Fibroblast of lung (primary cell): ENCODE measurements at regions not wholly inside any gene's neighbourhood (a gene's known extent, or its start where the extent isn't known, plus 50 kb on each side); places are given as distances from the start of the nearest gene placed in this dataset.

Experiments
- DNase-seq, 2 donors: peaks; one replicate each; pipeline versions ENCODE4 v3.0.0 to v3.0.0-alpha.2; 2010; ENCODE audit warnings: low read depth in 2 of 2
- H2AFZ ChIP-seq: 2 replicates; pipeline ENCODE4 v1.5.1; 2012; ENCODE audit warnings: low read length, control low read depth, inconsistent platforms
- H3K27ac ChIP-seq: 2 replicates; pipeline ENCODE4 v1.5.1; 2011; ENCODE audit warnings: low read length, control low read depth; ENCODE audit not compliant: insufficient read depth
- H3K27me3 ChIP-seq: 2 replicates; pipeline ENCODE4 v1.5.1; 2011; ENCODE audit warnings: mild to moderate bottlenecking, low read length; ENCODE audit not compliant: control insufficient read depth, insufficient read depth
- H3K36me3 ChIP-seq: 2 replicates; pipeline ENCODE4 v1.5.1; 2011; ENCODE audit warnings: low read length; ENCODE audit not compliant: control insufficient read depth, insufficient read depth
- H3K4me1 ChIP-seq: 2 replicates; pipeline ENCODE4 v1.5.1; 2011; ENCODE audit warnings: low read length; ENCODE audit not compliant: control insufficient read depth, insufficient read depth; ENCODE audit errors: extremely low read depth
- H3K4me2 ChIP-seq: 2 replicates; pipeline ENCODE4 v1.5.1; 2011; ENCODE audit warnings: low read length, control low read depth; ENCODE audit not compliant: insufficient read depth; ENCODE audit errors: extremely low read depth
- H3K4me3 ChIP-seq, 4 experiments: fragments of 200-600 bp in 1 of 4; sonication (generic) in 1 of 4; replicated peaks in 1 of 4; 2 replicates each; pipeline ENCODE4 v1.5.1; 2011 to 2016; ENCODE audit warnings: low read length in 4 of 4, low read depth in 3 of 4, mild to moderate bottlenecking in 3 of 4, control low read depth in 2 of 4, inconsistent platforms in 1 of 4, mixed read lengths in 1 of 4; ENCODE audit not compliant: insufficient read depth in 1 of 4; ENCODE audit errors: control extremely low read depth in 1 of 4
- H3K79me2 ChIP-seq: 2 replicates; pipeline ENCODE4 v1.5.1; 2012; ENCODE audit warnings: mild to moderate bottlenecking, low read length, inconsistent platforms; ENCODE audit not compliant: control insufficient read depth, insufficient read depth
- H3K9ac ChIP-seq: 2 replicates; pipeline ENCODE4 v1.5.1; 2011; ENCODE audit warnings: mild to moderate bottlenecking, low read length, control low read depth; ENCODE audit not compliant: insufficient read depth
- H3K9me3 ChIP-seq: 2 replicates; pipeline ENCODE4 v1.5.1; 2012; ENCODE audit warnings: low read depth, low read length; ENCODE audit not compliant: control insufficient read depth, insufficient read depth
- H4K20me1 ChIP-seq: 2 replicates; pipeline ENCODE4 v1.5.1; 2011; ENCODE audit warnings: low read length; ENCODE audit not compliant: control insufficient read depth, insufficient read depth; ENCODE audit errors: extremely low read depth
- EZH2 ChIP-seq: IDR thresholded peaks from 2 replicates; pipeline ENCODE4 v1.5.1; 2012; ENCODE audit warnings: low read length, control low read depth, mild to moderate bottlenecking; ENCODE audit errors: missing control alignments
- TF ChIP-seq, protein P1 (sequence below), 2 donors: IDR thresholded peaks in 1 of 2; conservative IDR thresholded peaks in 1 of 2; 1 replicate in 1 of 2; 2 replicates in 1 of 2; pipeline ENCODE4 v1.5.1; 2011 to 2012; ENCODE audit warnings: low read length in 2 of 2, control low read depth in 1 of 2, inconsistent platforms in 1 of 2, low read depth in 1 of 2, mild to moderate bottlenecking in 1 of 2

DNA sequence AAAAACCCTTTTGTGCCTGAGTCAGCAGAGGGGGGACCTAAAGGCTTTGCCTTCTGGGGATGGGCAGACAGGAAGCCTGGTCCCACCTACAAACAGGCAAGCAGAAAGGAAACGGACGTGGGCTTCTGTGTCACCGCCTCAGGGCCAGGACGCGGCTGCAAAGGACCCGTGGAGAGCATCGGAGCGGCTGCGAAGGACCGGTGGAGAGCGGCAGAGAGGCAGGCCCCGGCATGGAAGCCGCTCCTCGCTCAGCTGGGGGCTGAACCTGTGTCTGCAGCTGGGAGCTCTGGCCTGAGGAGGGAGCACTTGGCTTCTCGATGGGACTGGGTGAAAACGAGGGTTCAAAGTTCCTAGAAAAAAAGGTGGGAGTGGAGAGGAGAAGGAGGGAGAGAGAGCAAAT is 125.4 kb upstream of the PPP2R2D start:
- no peak overlapping the region for H2AFZ ChIP-seq
- H3K4me1 ChIP-seq, result no peaks in the 10 kb centered on the region
- H3K4me3 ChIP-seq, result no peak overlapping the region
- no peak overlapping the region for H3K4me2 ChIP-seq
- no peaks in the 10 kb centered on the region for H3K9me3 ChIP-seq
- H3K36me3 ChIP-seq, result no peaks in the 10 kb centered on the region
- no peaks in the 10 kb centered on the region for H4K20me1 ChIP-seq
- TF ChIP-seq, protein P1, sequence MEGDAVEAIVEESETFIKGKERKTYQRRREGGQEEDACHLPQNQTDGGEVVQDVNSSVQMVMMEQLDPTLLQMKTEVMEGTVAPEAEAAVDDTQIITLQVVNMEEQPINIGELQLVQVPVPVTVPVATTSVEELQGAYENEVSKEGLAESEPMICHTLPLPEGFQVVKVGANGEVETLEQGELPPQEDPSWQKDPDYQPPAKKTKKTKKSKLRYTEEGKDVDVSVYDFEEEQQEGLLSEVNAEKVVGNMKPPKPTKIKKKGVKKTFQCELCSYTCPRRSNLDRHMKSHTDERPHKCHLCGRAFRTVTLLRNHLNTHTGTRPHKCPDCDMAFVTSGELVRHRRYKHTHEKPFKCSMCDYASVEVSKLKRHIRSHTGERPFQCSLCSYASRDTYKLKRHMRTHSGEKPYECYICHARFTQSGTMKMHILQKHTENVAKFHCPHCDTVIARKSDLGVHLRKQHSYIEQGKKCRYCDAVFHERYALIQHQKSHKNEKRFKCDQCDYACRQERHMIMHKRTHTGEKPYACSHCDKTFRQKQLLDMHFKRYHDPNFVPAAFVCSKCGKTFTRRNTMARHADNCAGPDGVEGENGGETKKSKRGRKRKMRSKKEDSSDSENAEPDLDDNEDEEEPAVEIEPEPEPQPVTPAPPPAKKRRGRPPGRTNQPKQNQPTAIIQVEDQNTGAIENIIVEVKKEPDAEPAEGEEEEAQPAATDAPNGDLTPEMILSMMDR (conservative IDR thresholded peaks at IDR 0.05 in 1 of 2, IDR thresholded peaks at IDR 0.05 in 1 of 2; ENCODE audit: low read depth in 1 of 2, low read length in 2 of 2), result no peak
- no peak for TF ChIP-seq EZH2
- no peaks in the 10 kb centered on the region for H3K79me2 ChIP-seq
- no peak overlapping the region for H3K9ac ChIP-seq
- no peaks in the 10 kb centered on the region for H3K27me3 ChIP-seq
- DNase-seq, result no peak
- no peak overlapping the region for H3K27ac ChIP-seq

DNA sequence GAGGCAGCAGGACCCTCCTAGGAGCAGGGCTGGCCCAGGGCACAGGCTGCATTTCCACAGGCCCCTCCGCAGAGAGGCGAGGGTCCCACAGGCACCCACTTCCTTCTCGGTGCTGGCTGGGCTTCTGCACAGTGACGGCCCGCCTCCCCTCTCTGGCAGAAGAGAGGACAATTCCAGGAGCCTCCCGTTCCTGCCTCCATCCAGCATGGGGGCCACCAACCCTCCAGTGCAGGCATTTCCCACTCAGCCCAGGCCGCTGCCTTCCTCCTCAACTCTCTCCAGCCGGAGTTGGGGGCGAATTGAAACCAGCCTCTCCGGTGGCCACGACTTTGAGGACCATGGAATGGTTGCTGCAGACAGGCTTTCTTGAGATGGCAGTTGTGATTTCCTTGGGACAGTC is 125.0 kb upstream of the PPP2R2D start:
- H2AFZ ChIP-seq, result no peak overlapping the region
- H3K9ac ChIP-seq, result no peak overlapping the region
- H3K27ac ChIP-seq, result no peak overlapping the region
- H3K4me3 ChIP-seq, result no peak overlapping the region
- no peaks in the 10 kb centered on the region for H3K27me3 ChIP-seq
- no peaks in the 10 kb centered on the region for H3K36me3 ChIP-seq
- H3K4me2 ChIP-seq, result no peak overlapping the region
- H4K20me1 ChIP-seq, result no peaks in the 10 kb centered on the region
- DNase-seq, result no peak
- H3K9me3 ChIP-seq, result no peaks in the 10 kb centered on the region
- no peaks in the 10 kb centered on the region for H3K4me1 ChIP-seq
- TF ChIP-seq EZH2, result no peak
- TF ChIP-seq, protein P1 (conservative IDR thresholded peaks at IDR 0.05 in 1 of 2, IDR thresholded peaks at IDR 0.05 in 1 of 2; ENCODE audit: low read depth in 1 of 2, low read length in 2 of 2), result no peak
- no peaks in the 10 kb centered on the region for H3K79me2 ChIP-seq

DNA sequence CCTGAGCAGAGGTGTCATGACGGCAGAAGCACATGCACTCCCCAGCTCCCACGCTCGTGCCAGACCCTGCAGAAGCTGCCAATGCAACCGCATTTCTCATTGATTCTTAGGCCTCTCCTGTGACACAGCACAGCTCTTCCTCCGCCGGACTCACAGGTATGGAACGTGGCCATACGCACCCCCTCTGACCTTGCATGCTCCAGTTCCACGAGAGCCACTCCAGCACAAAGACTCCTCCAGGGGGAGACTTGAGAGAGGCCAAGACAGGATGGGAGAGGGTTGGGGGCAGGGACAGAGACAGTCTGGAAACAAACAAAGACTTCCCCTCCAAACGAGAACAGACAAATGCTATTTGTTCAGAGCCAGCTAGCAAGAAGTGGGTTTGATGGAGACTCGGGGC is 124.3 kb upstream of the PPP2R2D start:
- Histone ChIP-seq H3K9ac (no peak overlapping the region), H3K4me1 (no peaks in the 10 kb centered on the region), H4K20me1 (no peaks in the 10 kb centered on the region), H3K4me3 (no peak overlapping the region), H3K79me2 (no peaks in the 10 kb centered on the region), H3K9me3 (no peaks in the 10 kb centered on the region), H3K4me2 (no peak overlapping the region), H2AFZ (no peak overlapping the region), H3K36me3 (no peaks in the 10 kb centered on the region), H3K27me3 (no peaks in the 10 kb centered on the region), H3K27ac (no peak overlapping the region)
- TF ChIP-seq, protein P1 (conservative IDR thresholded peaks at IDR 0.05 in 1 of 2, IDR thresholded peaks at IDR 0.05 in 1 of 2; ENCODE audit: low read depth in 1 of 2, low read length in 2 of 2), result no peak
- TF ChIP-seq EZH2, result no peak
- no peak for DNase-seq
